ENCODE measurements at regions not wholly inside any gene's neighbourhood (a gene's known extent, or its start where the extent isn't known, plus 50 kb on each side); places are given as distances from the start of the nearest gene placed in this dataset.

GRCh38 chr1:55696181-55696754 lies 481.1 kb upstream of the USP24 start:
- DNase-seq: no peak

GRCh38 chr1:55695552-55695951 lies 480.4 kb upstream of the USP24 start:
- no peak for DNase-seq

- no peak for DNase-seq
Measured at GRCh38 chr1:55695151-55695550, 480.0 kb upstream of the USP24 start.

- DNase-seq: no peak
Measured at GRCh38 chr1:55694310-55694801, 479.2 kb upstream of the USP24 start.

GRCh38 chr1:55692726-55693125 lies 477.6 kb upstream of the USP24 start:
- no peak for DNase-seq

- DNase-seq: no peak
Measured at GRCh38 chr1:55690366-55690765, 475.2 kb upstream of the USP24 start.

- no peak for DNase-seq
Measured at GRCh38 chr1:55689800-55690199, 474.6 kb upstream of the USP24 start.

- no peak for DNase-seq
Measured at GRCh38 chr1:55685560-55685959, 470.4 kb upstream of the USP24 start.

GRCh38 chr1:55684131-55684650 lies 469.0 kb upstream of the USP24 start:
- DNase-seq: no peak

GRCh38 chr1:55682198-55682597 lies 467.0 kb upstream of the USP24 start:
- no peak for DNase-seq

- DNase-seq: no peak
Measured at GRCh38 chr1:55679971-55680370, 464.8 kb upstream of the USP24 start.

GRCh38 chr1:55673416-55673815 lies 458.3 kb upstream of the USP24 start:
- no peak for DNase-seq

- DNase-seq: no peak
Measured at GRCh38 chr1:55670331-55671082, 455.3 kb upstream of the USP24 start.

- no peak for DNase-seq
Measured at GRCh38 chr1:55669293-55669692, 454.1 kb upstream of the USP24 start.

GRCh38 chr1:55662875-55663274 lies 447.7 kb upstream of the USP24 start:
- DNase-seq: no peak

- DNase-seq: no peak
Measured at GRCh38 chr1:55658917-55659316, 443.8 kb upstream of the USP24 start.

- no peak for DNase-seq
Measured at GRCh38 chr1:55654750-55655149, 439.6 kb upstream of the USP24 start.

GRCh38 chr1:55654171-55654570 lies 439.0 kb upstream of the USP24 start:
- no peak for DNase-seq

GRCh38 chr1:55650444-55650843 lies 435.3 kb upstream of the USP24 start:
- DNase-seq: no peak

GRCh38 chr1:55646181-55646580 lies 431.0 kb upstream of the USP24 start:
- DNase-seq: no peak

GRCh38 chr1:55645270-55645669 lies 430.1 kb upstream of the USP24 start:
- no peak for DNase-seq

GRCh38 chr1:55641947-55642346 lies 426.8 kb upstream of the USP24 start:
- no peak for DNase-seq

- DNase-seq: peak; percentile 62
Measured at GRCh38 chr1:55640708-55641473, 425.7 kb upstream of the USP24 start.

- DNase-seq: no peak
Measured at GRCh38 chr1:55639526-55639925, 424.4 kb upstream of the USP24 start.
